Karpas-422 (cell line): ENCODE measurements at regions not wholly inside any gene's neighbourhood (a gene's known extent, or its start where the extent isn't known, plus 50 kb on each side); places are given as distances from the start of the nearest gene placed in this dataset.

Experiments
- DNase-seq: peaks from one replicate; pipeline ENCODE4 v3.0.0-alpha.2; 2015
- H2AFZ ChIP-seq: fragments of 200-600 bp; sonication (generic); 2 replicates; pipeline ENCODE4 v1.6.1; 2014; ENCODE audit warnings: antibody characterized with exemption, low read length, mixed read lengths
- H3K27ac ChIP-seq: fragments of 200-600 bp; sonication (generic); 2 replicates; pipeline ENCODE4 v1.5.1; 2014; ENCODE audit warnings: mild to moderate bottlenecking, low read length, moderate library complexity
- H3K27me3 ChIP-seq: fragments of 200-600 bp; sonication (generic); 2 replicates; pipeline ENCODE4 v1.6.1; 2014; ENCODE audit warnings: low read length, mixed read lengths
- H3K36me3 ChIP-seq: fragments of 200-600 bp; sonication (generic); 2 replicates; pipeline ENCODE4 v1.6.1; 2014; ENCODE audit warnings: low read length, mixed read lengths; ENCODE audit not compliant: insufficient read depth
- H3K4me1 ChIP-seq: fragments of 200-600 bp; sonication (generic); 2 replicates; pipeline ENCODE4 v1.6.1; 2014; ENCODE audit warnings: mild to moderate bottlenecking, low read length, mixed read lengths
- H3K4me2 ChIP-seq: fragments of 200-600 bp; sonication (generic); 2 replicates; pipeline ENCODE4 v1.6.1; 2014; ENCODE audit warnings: low read length, low read depth, mild to moderate bottlenecking; ENCODE audit not compliant: poor library complexity, severe bottlenecking
- H3K4me3 ChIP-seq: fragments of 200-600 bp; sonication (generic); 2 replicates; pipeline ENCODE4 v1.5.1; 2014; ENCODE audit warnings: mild to moderate bottlenecking, antibody characterized with exemption, low read length, mixed read lengths
- H3K79me2 ChIP-seq: fragments of 200-600 bp; sonication (generic); 2 replicates; pipeline ENCODE4 v1.6.1; 2014; ENCODE audit warnings: mild to moderate bottlenecking, low read length, mixed read lengths
- H3K9ac ChIP-seq: fragments of 200-600 bp; sonication (generic); 2 replicates; pipeline ENCODE4 v1.6.0; 2014; ENCODE audit warnings: low read length
- H3K9me2 ChIP-seq: fragments of 200-600 bp; sonication (generic), shearing (Covaris generic); replicated peaks from 2 replicates; pipeline ENCODE4 v1.6.0; 2014; ENCODE audit warnings: mild to moderate bottlenecking, low read length, moderate library complexity; ENCODE audit not compliant: insufficient read depth
- H3K9me3 ChIP-seq: fragments of 300-700, 200-600 bp; sonication (generic); 2 replicates; pipeline ENCODE4 v1.6.1; 2014; ENCODE audit warnings: low read length, mixed read lengths
- H4K20me1 ChIP-seq: fragments of 200-600 bp; sonication (generic); 2 replicates; pipeline ENCODE4 v1.6.1; 2014; ENCODE audit warnings: mild to moderate bottlenecking, antibody characterized with exemption, low read length, low read depth; ENCODE audit not compliant: insufficient read depth

DNA sequence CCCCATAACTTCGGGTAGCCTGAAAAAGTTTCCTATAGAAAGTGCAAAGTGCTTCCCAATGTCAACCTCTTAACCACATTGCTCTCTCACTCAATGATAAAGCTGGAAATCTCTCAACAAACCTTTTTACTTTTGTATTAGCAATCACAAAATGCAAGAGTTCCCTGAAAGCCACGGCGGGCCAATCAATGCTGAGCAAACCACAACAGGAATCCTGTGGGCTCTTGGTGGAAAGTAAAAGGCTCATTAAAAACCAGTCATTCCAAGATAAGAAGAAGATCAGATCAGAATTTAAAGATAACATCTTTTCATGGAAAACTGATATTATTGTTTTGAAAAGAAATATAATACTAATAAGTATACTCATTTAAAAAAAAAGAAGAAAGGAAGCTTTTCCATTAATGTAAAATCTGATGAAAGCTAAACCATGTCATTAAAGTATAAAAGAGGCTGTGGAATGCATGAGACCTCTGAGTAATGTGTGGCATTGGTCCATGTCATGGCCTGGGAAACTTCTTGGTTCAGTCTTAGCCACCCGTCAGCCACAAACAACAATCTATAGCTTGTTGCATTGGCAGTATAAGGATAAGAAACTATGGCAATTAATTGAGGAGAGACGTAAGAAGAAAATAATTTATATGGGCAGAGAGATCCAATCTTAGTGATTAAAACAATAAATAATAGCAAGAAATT, 1066.1 kb upstream of the SORCS1 start:
- Histone ChIP-seq H3K36me3 (no peaks in the 10 kb centered on the region), H3K79me2 (no peaks in the 10 kb centered on the region), H3K4me1 (no peaks in the 10 kb centered on the region), H3K4me2 (no peak overlapping the region), H3K4me3 (no peak overlapping the region), H3K27me3 (no peaks in the 10 kb centered on the region), H2AFZ (no peak overlapping the region), H3K9me2 (no peaks in the 10 kb centered on the region), H3K27ac (no peak overlapping the region), H3K9me3 (peaks cover 19% of the 10 kb centered on the region), H3K9ac (no peak overlapping the region), H4K20me1 (no peaks in the 10 kb centered on the region)
- DNase-seq: no peak

DNA sequence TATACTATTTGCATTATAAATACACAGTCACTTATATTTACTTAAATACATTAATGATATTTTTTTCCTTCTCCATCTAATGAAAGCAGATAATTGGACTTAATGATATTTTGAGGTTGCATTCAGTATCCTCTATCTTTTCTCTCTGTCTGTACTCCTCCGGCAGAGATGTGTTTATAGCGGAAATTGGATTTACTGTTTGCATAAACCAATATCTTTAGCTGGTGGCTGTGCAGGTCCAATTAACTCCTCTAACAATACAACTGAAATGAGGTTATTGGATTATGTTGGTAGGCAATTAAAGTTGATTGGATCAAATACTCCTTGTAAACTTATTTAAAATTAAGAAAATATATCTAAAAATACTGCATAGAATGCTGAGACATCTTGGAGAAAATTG, 1044.2 kb upstream of the SORCS1 start:
- H2AFZ ChIP-seq: no peak overlapping the region
- H3K9me3 ChIP-seq: peaks cover 8% of the 10 kb centered on the region
- H3K27me3 ChIP-seq: no peaks in the 10 kb centered on the region
- H3K4me3 ChIP-seq: no peak overlapping the region
- no peak overlapping the region for H3K27ac ChIP-seq
- no peak overlapping the region for H3K4me2 ChIP-seq
- no peak for DNase-seq
- H3K9me2 ChIP-seq: no peaks in the 10 kb centered on the region
- H3K79me2 ChIP-seq: no peaks in the 10 kb centered on the region
- no peaks in the 10 kb centered on the region for H4K20me1 ChIP-seq
- H3K4me1 ChIP-seq: no peaks in the 10 kb centered on the region
- no peaks in the 10 kb centered on the region for H3K36me3 ChIP-seq
- no peak overlapping the region for H3K9ac ChIP-seq

DNA sequence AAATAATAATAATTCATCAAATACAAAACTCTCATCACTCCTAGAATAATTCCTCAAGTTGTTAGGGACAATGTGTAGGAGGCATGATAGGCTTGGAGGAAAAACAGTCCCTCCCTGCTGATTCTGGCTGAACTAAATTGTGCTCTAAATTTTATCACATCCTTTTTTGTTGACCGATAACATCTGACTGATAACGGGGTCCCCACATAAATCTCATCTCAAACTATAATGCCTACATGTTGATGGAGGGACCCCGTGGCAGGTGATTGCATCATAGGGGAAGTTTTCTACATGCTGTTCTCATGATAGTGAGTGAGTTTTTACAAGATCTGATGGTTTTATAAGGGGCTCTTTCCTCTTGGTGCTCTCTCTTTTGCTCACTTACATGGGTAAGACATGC, 1043.5 kb upstream of the SORCS1 start:
- Histone ChIP-seq H3K4me2 (no peak overlapping the region), H3K27me3 (no peaks in the 10 kb centered on the region), H4K20me1 (no peaks in the 10 kb centered on the region), H3K9ac (no peak overlapping the region), H3K4me3 (no peak overlapping the region), H3K9me3 (peaks cover 5% of the 10 kb centered on the region), H3K27ac (no peak overlapping the region), H3K4me1 (no peaks in the 10 kb centered on the region), H2AFZ (no peak overlapping the region), H3K36me3 (no peaks in the 10 kb centered on the region), H3K79me2 (no peaks in the 10 kb centered on the region), H3K9me2 (no peaks in the 10 kb centered on the region)
- DNase-seq: no peak

DNA sequence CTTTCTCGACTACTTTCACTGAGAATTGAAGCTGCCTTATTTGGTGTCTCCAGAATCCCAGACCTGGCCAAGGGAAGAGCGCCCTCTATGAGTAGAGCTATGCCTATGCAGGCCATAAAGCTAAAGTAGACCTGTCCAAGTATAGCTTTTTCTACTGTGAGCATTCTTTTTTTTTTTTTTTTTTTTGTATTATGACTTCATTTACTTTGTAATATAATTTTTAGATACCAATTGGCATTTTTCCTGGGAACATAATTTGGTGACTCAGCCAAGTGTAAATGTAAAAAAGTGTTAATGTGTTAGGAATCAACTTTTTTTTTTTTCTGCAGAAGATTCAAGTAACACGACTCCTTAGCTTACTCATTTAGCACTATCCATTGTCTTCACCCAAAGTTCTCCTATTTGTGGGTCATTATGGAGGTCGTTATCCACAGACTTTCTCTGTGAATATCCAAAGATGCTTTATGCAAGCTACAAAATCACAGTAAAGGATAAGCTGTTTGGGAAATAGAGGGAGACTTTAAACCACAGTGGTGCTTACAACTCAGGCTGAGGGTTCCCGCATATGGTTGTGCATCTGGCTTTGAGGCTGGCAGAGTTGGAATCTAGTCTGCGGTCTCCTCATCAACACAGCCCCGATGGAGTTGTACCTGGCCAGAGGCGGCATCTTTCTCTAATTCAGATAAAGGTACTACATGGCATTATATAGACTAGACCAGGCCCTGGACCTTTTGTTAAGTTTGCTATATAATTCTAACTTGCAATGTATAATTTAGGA, 1040.2 kb upstream of the SORCS1 start:
- no peak overlapping the region for H3K9ac ChIP-seq
- no peak overlapping the region for H3K4me2 ChIP-seq
- no peak overlapping the region for H2AFZ ChIP-seq
- H3K79me2 ChIP-seq: no peaks in the 10 kb centered on the region
- H3K27ac ChIP-seq: no peak overlapping the region
- peaks cover 9% of the 10 kb centered on the region for H3K9me3 ChIP-seq
- no peaks in the 10 kb centered on the region for H3K36me3 ChIP-seq
- no peaks in the 10 kb centered on the region for H4K20me1 ChIP-seq
- H3K9me2 ChIP-seq: no peaks in the 10 kb centered on the region
- H3K4me1 ChIP-seq: no peaks in the 10 kb centered on the region
- peak; percentile 71 for DNase-seq
- no peak overlapping the region for H3K4me3 ChIP-seq
- no peaks in the 10 kb centered on the region for H3K27me3 ChIP-seq

DNA sequence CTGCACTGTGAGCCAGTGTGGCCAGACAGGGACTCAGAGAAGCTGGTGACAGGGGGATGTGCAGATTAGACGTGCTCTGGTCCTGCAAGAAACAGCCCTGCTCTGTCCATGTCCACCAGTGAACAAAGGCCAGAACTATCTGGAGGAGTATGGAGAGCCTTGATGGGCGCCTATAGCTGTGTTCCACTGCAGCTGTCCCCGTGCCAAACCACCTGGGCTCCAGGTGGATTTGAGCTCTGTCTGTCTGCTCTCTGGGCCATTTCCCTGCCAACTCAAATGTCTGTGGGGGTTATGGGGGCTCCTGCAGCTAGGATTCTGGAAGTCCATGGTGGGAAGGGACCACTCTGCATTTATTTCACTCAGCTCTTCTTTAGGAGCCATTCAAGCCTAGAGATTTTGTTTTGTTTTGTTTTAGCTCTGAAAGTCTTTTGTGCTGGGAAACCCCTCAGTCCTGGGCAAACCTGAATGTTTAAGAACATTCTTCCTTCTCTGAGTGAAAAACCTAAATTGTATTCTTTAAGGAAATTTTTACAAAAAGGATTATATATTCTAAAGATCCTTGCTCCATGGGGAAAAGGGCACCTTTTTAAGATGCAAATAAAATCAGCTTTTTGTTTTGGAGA, 1039.5 kb upstream of the SORCS1 start:
- no peaks in the 10 kb centered on the region for H3K36me3 ChIP-seq
- no peak overlapping the region for H2AFZ ChIP-seq
- no peaks in the 10 kb centered on the region for H3K27me3 ChIP-seq
- H3K9me2 ChIP-seq: no peaks in the 10 kb centered on the region
- H3K79me2 ChIP-seq: no peaks in the 10 kb centered on the region
- no peak overlapping the region for H3K4me2 ChIP-seq
- no peak overlapping the region for H3K9ac ChIP-seq
- no peak overlapping the region for H3K4me3 ChIP-seq
- DNase-seq: no peak
- H3K9me3 ChIP-seq: peaks cover 4% of the 10 kb centered on the region
- H4K20me1 ChIP-seq: no peaks in the 10 kb centered on the region
- H3K4me1 ChIP-seq: no peaks in the 10 kb centered on the region
- no peak overlapping the region for H3K27ac ChIP-seq

DNA sequence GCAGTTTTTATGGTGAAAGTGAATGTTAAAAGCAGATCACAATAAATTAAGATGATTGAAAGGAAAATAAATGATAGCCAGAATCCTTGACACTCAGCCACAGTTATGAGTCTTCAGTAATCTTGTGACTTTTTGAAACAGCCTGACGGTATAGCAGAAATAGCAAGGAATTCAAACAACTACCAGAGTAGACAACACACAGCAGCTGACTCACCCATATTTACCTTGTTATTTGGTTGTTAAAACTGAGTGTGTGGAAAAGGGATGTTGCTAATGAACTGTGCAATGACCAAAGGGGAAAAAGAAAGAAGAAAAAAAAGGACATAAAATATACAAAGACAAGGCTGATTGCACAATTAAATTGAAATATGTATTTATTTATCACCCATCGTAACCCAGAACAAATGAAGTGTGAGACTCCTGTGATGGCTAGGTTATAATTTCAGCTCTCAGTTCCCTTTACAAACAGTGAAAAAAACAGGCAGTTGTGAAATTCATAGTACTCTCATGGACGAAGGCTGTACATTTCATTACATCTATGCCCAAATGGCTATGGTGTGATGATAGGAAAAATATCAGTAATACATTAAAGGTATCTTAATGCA, 1023.0 kb upstream of the SORCS1 start:
- no peak for DNase-seq
- Histone ChIP-seq H3K79me2 (no peaks in the 10 kb centered on the region), H3K4me2 (no peak overlapping the region), H2AFZ (no peak overlapping the region), H3K27ac (no peak overlapping the region), H3K9ac (no peak overlapping the region), H3K9me3 (peaks cover 26% of the 10 kb centered on the region), H3K27me3 (no peaks in the 10 kb centered on the region), H3K4me1 (no peaks in the 10 kb centered on the region), H3K36me3 (no peaks in the 10 kb centered on the region), H3K9me2 (no peaks in the 10 kb centered on the region), H3K4me3 (no peak overlapping the region), H4K20me1 (no peaks in the 10 kb centered on the region)

DNA sequence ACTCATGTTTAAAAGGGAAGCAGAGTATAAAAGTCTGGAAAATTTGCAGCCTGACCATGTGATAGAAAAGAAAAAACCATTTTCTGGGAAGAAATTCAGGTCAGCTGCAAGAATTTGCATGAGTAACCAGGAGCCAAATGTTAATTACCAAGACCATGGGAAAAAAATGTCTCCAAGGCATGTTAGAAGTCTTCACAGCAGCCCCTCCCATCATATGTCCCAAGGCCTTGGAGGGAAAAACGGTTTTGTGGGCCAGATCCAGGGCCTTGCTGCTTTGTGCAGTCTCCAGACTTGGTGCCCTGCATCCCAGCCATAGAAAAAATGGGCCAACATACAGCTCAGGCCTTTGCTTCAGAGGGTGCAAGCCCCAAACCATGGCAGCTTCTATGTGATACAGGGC, 1019.6 kb upstream of the SORCS1 start:
- Histone ChIP-seq H3K4me1 (no peaks in the 10 kb centered on the region), H3K4me3 (no peak overlapping the region), H2AFZ (no peak overlapping the region), H3K9me2 (no peaks in the 10 kb centered on the region), H3K79me2 (no peaks in the 10 kb centered on the region), H3K36me3 (no peaks in the 10 kb centered on the region), H3K27ac (no peak overlapping the region), H3K9me3 (peaks cover 35% of the 10 kb centered on the region), H4K20me1 (no peaks in the 10 kb centered on the region), H3K9ac (no peak overlapping the region), H3K27me3 (no peaks in the 10 kb centered on the region), H3K4me2 (no peak overlapping the region)
- no peak for DNase-seq

DNA sequence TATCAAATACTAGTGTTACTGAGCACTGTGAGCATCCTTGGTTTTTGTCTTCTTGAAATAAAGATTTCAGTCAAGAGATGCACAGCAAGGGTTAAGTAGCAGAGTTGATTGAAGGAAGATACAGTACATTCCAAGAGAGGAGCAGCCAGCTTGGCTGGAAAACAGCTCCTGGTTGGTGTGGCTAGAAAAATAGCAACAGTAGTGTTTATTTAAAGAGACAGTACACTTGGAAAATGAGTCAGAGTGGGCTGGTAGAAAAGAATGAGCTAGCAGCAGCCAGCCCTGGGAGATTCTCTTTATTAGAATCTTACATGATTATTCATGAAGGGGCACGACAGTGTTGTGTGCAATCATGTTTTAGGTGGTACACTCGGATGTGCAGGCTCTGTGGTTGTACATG, 1016.4 kb upstream of the SORCS1 start:
- Histone ChIP-seq H3K27me3 (no peaks in the 10 kb centered on the region), H3K4me3 (no peak overlapping the region), H3K4me2 (no peak overlapping the region), H2AFZ (no peak overlapping the region), H3K9ac (no peak overlapping the region), H3K4me1 (no peaks in the 10 kb centered on the region), H3K9me2 (no peaks in the 10 kb centered on the region), H3K27ac (no peak overlapping the region), H3K9me3 (peaks cover 34% of the 10 kb centered on the region), H3K36me3 (no peaks in the 10 kb centered on the region), H3K79me2 (no peaks in the 10 kb centered on the region), H4K20me1 (no peaks in the 10 kb centered on the region)
- DNase-seq: no peak
